ENCODE measurements at regions not wholly inside any gene's neighbourhood (a gene's known extent, or its start where the extent isn't known, plus 50 kb on each side); places are given as distances from the start of the nearest gene placed in this dataset.

DNA sequence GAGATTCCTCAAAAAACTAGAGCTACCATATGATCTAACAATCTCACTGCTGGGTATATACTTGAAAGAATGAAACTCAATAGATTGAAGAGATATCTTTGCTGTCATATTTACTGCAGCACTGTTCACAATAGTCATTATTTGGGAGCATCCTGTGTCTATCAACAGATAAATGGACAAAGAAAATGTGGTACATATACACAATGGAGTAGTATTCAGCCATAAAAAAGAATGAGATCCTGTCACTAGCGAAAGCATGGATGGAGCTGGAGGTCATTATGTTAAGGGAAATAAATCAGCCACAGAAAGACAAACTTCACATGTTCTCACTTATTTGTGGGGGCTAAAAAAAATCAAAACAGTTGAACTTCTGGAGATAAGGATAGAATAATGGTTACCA is 505.7 kb upstream of the ARRDC3 start:
- no peak for TF ChIP-seq POLR2A (IDR thresholded peaks at IDR 0.05)
- TF ChIP-seq, protein P1, sequence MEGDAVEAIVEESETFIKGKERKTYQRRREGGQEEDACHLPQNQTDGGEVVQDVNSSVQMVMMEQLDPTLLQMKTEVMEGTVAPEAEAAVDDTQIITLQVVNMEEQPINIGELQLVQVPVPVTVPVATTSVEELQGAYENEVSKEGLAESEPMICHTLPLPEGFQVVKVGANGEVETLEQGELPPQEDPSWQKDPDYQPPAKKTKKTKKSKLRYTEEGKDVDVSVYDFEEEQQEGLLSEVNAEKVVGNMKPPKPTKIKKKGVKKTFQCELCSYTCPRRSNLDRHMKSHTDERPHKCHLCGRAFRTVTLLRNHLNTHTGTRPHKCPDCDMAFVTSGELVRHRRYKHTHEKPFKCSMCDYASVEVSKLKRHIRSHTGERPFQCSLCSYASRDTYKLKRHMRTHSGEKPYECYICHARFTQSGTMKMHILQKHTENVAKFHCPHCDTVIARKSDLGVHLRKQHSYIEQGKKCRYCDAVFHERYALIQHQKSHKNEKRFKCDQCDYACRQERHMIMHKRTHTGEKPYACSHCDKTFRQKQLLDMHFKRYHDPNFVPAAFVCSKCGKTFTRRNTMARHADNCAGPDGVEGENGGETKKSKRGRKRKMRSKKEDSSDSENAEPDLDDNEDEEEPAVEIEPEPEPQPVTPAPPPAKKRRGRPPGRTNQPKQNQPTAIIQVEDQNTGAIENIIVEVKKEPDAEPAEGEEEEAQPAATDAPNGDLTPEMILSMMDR (IDR thresholded peaks at IDR 0.05) = no peak

Measured in thyroid gland (tissue), 4 donors.